Ascending aorta (tissue), 2 donors: ENCODE measurements at regions not wholly inside any gene's neighbourhood (a gene's known extent, or its start where the extent isn't known, plus 50 kb on each side); places are given as distances from the start of the nearest gene placed in this dataset.

Experiments used
- DNase-seq, 2 donors: peaks; one replicate each; pipeline ENCODE4 v3.0.0-alpha.2; 2019; ENCODE audit warnings: low spot score in 2 of 2
- H3K27ac ChIP-seq, 2 donors: fragments of 200-600 bp; sonication (generic); one replicate each; pipeline ENCODE4 v1.5.1; 2016 to 2017; ENCODE audit warnings: mild to moderate bottlenecking in 1 of 2
- H3K27me3 ChIP-seq: fragments of 200-600 bp; sonication (generic); one replicate; pipeline ENCODE4 v1.5.1; 2017
- H3K36me3 ChIP-seq, 2 donors: fragments of 200-600 bp; sonication (generic); one replicate each; pipeline ENCODE4 v1.5.1; 2016
- H3K4me1 ChIP-seq, 2 donors: fragments of 200-600 bp; sonication (generic); one replicate each; pipeline ENCODE4 v1.5.1; 2016 to 2017; ENCODE audit warnings: mild to moderate bottlenecking in 1 of 2
- H3K4me3 ChIP-seq, 2 donors: fragments of 200-600 bp; sonication (generic); one replicate each; pipeline ENCODE4 v1.5.1; 2016 to 2017; ENCODE audit warnings: mild to moderate bottlenecking in 1 of 2
- H3K9me3 ChIP-seq, 2 donors: fragments of 200-600 bp; sonication (generic); one replicate each; pipeline ENCODE4 v1.5.1; 2016
- intact Hi-C: fragments of 100-400 bp; cut with DNase I; formaldehyde crosslinking; loops from one replicate; pipeline ENCODE4 v1.15.1; 2023
- TF ChIP-seq, protein P1 (sequence below), 3 experiments: fragments of 200-600 bp in 2 of 3; fragments of 450-650 bp in 1 of 3; sonication (generic) in 2 of 3; IDR thresholded peaks; one replicate each; pipeline ENCODE4 v1.5.1; 2016 to 2019; ENCODE audit warnings: antibody characterized with exemption in 3 of 3, mild to moderate bottlenecking in 1 of 3, moderate library complexity in 1 of 3

DNA sequence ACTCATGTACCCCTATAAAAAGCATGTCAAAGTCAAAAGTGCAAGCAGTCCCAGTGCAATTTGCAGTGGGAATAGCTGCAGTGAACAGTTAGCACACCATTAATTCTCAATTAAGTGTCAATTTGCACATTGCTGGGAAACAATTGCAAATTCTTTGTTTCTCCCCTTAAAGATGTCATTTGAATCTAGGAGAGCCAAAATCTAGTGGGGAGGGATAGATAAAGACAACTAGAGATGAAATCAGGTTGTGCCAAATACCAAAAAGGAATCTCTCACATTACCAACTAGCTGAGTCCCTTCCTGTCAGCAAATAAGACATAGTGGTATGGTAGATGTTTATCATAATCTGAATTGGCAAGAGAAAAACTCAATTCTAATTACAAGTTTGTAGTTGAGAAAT lies 330.7 kb downstream of the NUF2 start:
- intact Hi-C loops: no loop called here

DNA sequence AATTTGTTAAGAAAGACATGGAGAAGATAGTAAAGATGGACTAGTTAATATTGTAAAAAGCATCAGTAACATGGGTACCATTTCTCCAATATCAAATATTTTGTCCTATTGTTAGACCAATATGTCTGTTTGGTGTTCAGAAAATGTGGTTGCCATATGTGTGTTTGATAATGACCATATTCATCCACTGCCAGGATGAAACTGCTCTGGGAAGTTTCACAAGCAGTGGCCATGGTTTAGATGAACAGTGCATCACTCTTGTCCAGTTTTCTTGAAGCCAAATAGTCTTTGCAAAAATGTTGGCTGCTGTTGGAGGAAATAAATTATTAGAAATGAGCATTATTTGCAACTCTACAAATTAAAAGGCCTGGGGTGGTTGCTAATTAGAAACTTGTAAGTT lies 333.8 kb downstream of the NUF2 start:
- Histone ChIP-seq H3K4me3 (no peak overlapping the region), H3K27ac (no peak overlapping the region), H3K9me3 (no peaks in the 10 kb centered on the region), H3K4me1 (no peaks in the 10 kb centered on the region), H3K36me3 (no peaks in the 10 kb centered on the region), H3K27me3 (no peaks in the 10 kb centered on the region)
- DNase-seq: no peak
- TF ChIP-seq, protein P1, sequence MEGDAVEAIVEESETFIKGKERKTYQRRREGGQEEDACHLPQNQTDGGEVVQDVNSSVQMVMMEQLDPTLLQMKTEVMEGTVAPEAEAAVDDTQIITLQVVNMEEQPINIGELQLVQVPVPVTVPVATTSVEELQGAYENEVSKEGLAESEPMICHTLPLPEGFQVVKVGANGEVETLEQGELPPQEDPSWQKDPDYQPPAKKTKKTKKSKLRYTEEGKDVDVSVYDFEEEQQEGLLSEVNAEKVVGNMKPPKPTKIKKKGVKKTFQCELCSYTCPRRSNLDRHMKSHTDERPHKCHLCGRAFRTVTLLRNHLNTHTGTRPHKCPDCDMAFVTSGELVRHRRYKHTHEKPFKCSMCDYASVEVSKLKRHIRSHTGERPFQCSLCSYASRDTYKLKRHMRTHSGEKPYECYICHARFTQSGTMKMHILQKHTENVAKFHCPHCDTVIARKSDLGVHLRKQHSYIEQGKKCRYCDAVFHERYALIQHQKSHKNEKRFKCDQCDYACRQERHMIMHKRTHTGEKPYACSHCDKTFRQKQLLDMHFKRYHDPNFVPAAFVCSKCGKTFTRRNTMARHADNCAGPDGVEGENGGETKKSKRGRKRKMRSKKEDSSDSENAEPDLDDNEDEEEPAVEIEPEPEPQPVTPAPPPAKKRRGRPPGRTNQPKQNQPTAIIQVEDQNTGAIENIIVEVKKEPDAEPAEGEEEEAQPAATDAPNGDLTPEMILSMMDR (IDR thresholded peaks at IDR 0.05): no peak
- intact Hi-C loops: no loop called here

More for the DNA sequence above, 330.7 kb downstream of the NUF2 start:
- Histone ChIP-seq H3K36me3 (no peaks in the 10 kb centered on the region), H3K27ac (no peak overlapping the region), H3K4me3 (no peak overlapping the region), H3K4me1 (no peaks in the 10 kb centered on the region), H3K9me3 (no peaks in the 10 kb centered on the region), H3K27me3 (no peaks in the 10 kb centered on the region)
- TF ChIP-seq, protein P1 (IDR thresholded peaks at IDR 0.05): no peak
- no peak for DNase-seq

DNA sequence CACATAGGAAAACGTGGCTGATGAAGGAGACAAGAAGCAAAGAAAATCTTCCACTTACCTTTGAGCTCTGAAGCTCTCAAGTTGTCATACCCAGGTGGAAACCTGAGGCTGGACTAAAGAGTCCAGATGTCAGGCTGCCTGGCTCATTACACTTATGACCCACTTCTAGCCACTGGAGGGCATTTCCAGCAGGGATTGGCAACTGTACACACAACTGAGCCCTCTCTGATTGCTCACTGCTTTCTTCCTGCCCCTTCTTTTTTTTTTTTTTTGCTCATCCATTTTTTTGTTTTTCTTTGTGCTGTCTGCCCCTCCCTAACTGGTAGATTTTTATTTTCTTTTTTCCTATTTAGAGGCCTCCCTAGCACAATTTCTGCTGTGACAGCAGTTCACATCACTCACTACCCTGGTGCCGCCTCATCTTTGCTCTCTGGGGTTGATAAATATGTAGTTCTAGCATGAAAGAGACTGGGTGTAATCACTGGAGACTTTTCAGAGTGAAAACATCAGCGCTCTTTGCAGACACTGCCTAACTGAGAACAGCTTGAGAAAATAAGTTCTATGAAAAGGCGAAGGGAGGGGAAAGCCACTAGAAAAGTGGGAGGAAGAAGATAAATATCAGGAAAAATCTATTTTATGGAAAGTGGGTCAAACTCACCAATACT lies 334.5 kb downstream of the NUF2 start:
- H3K36me3 ChIP-seq: no peaks in the 10 kb centered on the region
- H3K4me3 ChIP-seq: no peak overlapping the region
- no peak overlapping the region for H3K27ac ChIP-seq
- no peaks in the 10 kb centered on the region for H3K27me3 ChIP-seq
- intact Hi-C loops: no loop called here
- TF ChIP-seq, protein P1 (IDR thresholded peaks at IDR 0.05): no peak
- H3K4me1 ChIP-seq: no peaks in the 10 kb centered on the region
- DNase-seq: no peak
- H3K9me3 ChIP-seq: no peaks in the 10 kb centered on the region

DNA sequence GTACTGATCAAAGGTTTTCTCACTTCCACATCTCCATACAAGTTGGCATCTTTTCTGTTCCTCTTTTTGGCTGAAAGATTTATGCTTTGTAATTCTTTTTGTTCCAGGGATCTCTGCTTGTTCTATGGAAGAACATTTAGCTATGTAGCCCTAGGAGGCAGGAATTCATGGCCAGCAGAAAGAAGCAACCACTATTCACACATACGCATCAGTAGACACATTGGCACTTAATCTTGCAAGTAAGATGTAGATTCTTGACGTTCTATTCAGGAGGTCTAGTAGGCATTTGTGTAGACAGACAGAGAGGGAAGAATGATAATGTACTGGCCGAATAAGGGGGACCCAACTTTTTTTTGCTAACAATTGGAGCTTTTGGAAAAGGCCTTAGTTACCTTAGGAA lies 336.0 kb downstream of the NUF2 start:
- no peaks in the 10 kb centered on the region for H3K27me3 ChIP-seq
- DNase-seq: no peak
- TF ChIP-seq, protein P1 (IDR thresholded peaks at IDR 0.05): no peak
- H3K9me3 ChIP-seq: no peaks in the 10 kb centered on the region
- H3K4me1 ChIP-seq: no peaks in the 10 kb centered on the region
- H3K27ac ChIP-seq: no peak overlapping the region
- H3K4me3 ChIP-seq: no peak overlapping the region
- intact Hi-C loops: no loop called here
- H3K36me3 ChIP-seq: no peaks in the 10 kb centered on the region

DNA sequence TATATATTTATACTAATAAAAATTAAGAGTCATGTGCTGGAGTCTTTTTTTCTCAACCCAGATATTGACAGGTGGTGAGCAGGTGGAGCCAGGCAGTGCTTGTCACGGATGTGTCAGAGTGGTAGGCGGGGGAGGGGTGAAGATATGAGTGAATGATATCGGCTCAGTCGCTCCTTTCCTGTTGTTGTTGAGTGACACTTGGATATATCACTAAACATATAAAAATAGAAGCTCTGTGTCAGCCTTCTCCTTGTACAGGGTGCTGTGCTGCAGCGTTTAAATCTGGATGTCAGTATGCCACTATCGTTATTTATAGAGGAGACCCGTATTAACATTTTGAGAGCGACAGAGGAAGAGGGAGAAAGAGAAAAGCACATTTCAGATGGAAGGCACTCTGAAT lies 339.6 kb downstream of the NUF2 start:
- Histone ChIP-seq H3K27me3 (no peaks in the 10 kb centered on the region), H3K9me3 (no peaks in the 10 kb centered on the region), H3K4me3 (no peak overlapping the region), H3K4me1 (no peaks in the 10 kb centered on the region), H3K36me3 (no peaks in the 10 kb centered on the region), H3K27ac (no peak overlapping the region)
- DNase-seq: no peak
- intact Hi-C loops: no loop called here
- TF ChIP-seq, protein P1 (IDR thresholded peaks at IDR 0.05): no peak
